GM13976 (cell line): ENCODE measurements at regions not wholly inside any gene's neighbourhood (a gene's known extent, or its start where the extent isn't known, plus 50 kb on each side); places are given as distances from the start of the nearest gene placed in this dataset.

ENCODE experiments used
- DNase-seq: peaks from one replicate; pipeline ENCODE4 v3.0.0; 2012; ENCODE audit warnings: low spot score
- CTCF ChIP-seq: IDR thresholded peaks from 2 replicates; pipeline ENCODE4 v1.5.1; 2012; ENCODE audit warnings: borderline replicate concordance, mild to moderate bottlenecking; ENCODE audit not compliant: insufficient read depth; ENCODE audit errors: extremely low read depth, missing control alignments, control extremely low read depth
- in situ Hi-C: fragments of 300-500 bp; cut with MboI; formaldehyde crosslinking; loops from one replicate; pipeline ENCODE4 v1.12.0; 2022; ENCODE audit warnings: low sequenced_read_pairs, mixed read lengths, inconsistent platforms; ENCODE audit not compliant: unreplicated experiment

GRCh38 chr22:34587357-34588356 lies 478.3 kb upstream of the ISX start:
- no peak for TF ChIP-seq CTCF
- DNase-seq, result no peak
- in situ Hi-C loops, result no loop called here

- no peak for DNase-seq
- TF ChIP-seq CTCF, result no peak
- in situ Hi-C loops, result no loop called here
Observed at GRCh38 chr22:34588871-34589545, 476.9 kb upstream of the ISX start.

- in situ Hi-C loops, result no loop called here
- DNase-seq, result no peak
- TF ChIP-seq CTCF, result no peak
Observed at GRCh38 chr22:34592123-34592740, 473.7 kb upstream of the ISX start.

GRCh38 chr22:34599567-34599966 lies 466.4 kb upstream of the ISX start:
- in situ Hi-C loops, result no loop called here
- no peak for TF ChIP-seq CTCF
- DNase-seq, result no peak

GRCh38 chr22:34604312-34604711 lies 461.6 kb upstream of the ISX start:
- no peak for TF ChIP-seq CTCF
- in situ Hi-C loops, result no loop called here

GRCh38 chr22:34608106-34608505 lies 457.9 kb upstream of the ISX start:
- in situ Hi-C loops, result no loop called here
- no peak for DNase-seq

More at GRCh38 chr22:34604312-34604711, 461.6 kb upstream of the ISX start:
- DNase-seq, result no peak

More at GRCh38 chr22:34608106-34608505, 457.9 kb upstream of the ISX start:
- TF ChIP-seq CTCF, result no peak
